GM18873 (cell line): ENCODE measurements at regions not wholly inside any gene's neighbourhood (a gene's known extent, or its start where the extent isn't known, plus 50 kb on each side); places are given as distances from the start of the nearest gene placed in this dataset.
"Not testable (repeated sequence)": the region's sequence is repeated elsewhere in the genome, so short reads cannot be mapped to it uniquely, and the experiment has no call there.

Source experiments
- ATAC-seq: cut with Tn5 transposase; IDR thresholded peaks from one replicate; pipeline ENCODE4 v1.9.1; 2021; ENCODE audit warnings: mild to moderate bottlenecking, moderate library complexity, moderate number of reproducible peaks; ENCODE audit not compliant: unreplicated experiment, low FRiP score

- ATAC-seq: no peak
Measured at GRCh38 chr2:186164325-186164724, 321.7 kb upstream of the ZC3H15 start.

- ATAC-seq: no peak
Measured at GRCh38 chr2:186170693-186171092, 315.4 kb upstream of the ZC3H15 start.

GRCh38 chr2:186181625-186182024 lies 304.4 kb upstream of the ZC3H15 start:
- ATAC-seq: no peak

GRCh38 chr2:186182366-186182765 lies 303.7 kb upstream of the ZC3H15 start:
- not testable (repeated sequence) for ATAC-seq

- no peak for ATAC-seq
Measured at GRCh38 chr2:186183406-186183805, 302.7 kb upstream of the ZC3H15 start.

GRCh38 chr2:186187854-186188253 lies 298.2 kb upstream of the ZC3H15 start:
- no peak for ATAC-seq

GRCh38 chr2:186189816-186190215 lies 296.2 kb upstream of the ZC3H15 start:
- no peak for ATAC-seq

GRCh38 chr2:186195696-186196095 lies 290.4 kb upstream of the ZC3H15 start:
- ATAC-seq: no peak

GRCh38 chr2:186197955-186198354 lies 288.1 kb upstream of the ZC3H15 start:
- ATAC-seq: no peak

- no peak for ATAC-seq
Measured at GRCh38 chr2:186199029-186199428, 287.0 kb upstream of the ZC3H15 start.

- no peak for ATAC-seq
Measured at GRCh38 chr2:186201371-186201770, 284.7 kb upstream of the ZC3H15 start.

- peak; percentile 58 for ATAC-seq
Measured at GRCh38 chr2:186205254-186205911, 280.7 kb upstream of the ZC3H15 start.

GRCh38 chr2:186209532-186209931 lies 276.5 kb upstream of the ZC3H15 start:
- ATAC-seq: no peak

GRCh38 chr2:186220409-186220808 lies 265.7 kb upstream of the ZC3H15 start:
- ATAC-seq: no peak

- no peak for ATAC-seq
Measured at GRCh38 chr2:186229265-186229664, 256.8 kb upstream of the ZC3H15 start.

GRCh38 chr2:186241874-186242273 lies 244.2 kb upstream of the ZC3H15 start:
- ATAC-seq: no peak

GRCh38 chr2:186254759-186255158 lies 231.3 kb upstream of the ZC3H15 start:
- ATAC-seq: no peak

- ATAC-seq: no peak
Measured at GRCh38 chr2:186255823-186256222, 230.2 kb upstream of the ZC3H15 start.

- no peak for ATAC-seq
Measured at GRCh38 chr2:186256540-186256939, 229.5 kb upstream of the ZC3H15 start.

GRCh38 chr2:186263673-186264250 lies 222.3 kb upstream of the ZC3H15 start:
- ATAC-seq: no peak

- ATAC-seq: no peak
Measured at GRCh38 chr2:186269536-186269935, 216.5 kb upstream of the ZC3H15 start.

GRCh38 chr2:186273953-186274352 lies 212.1 kb upstream of the ZC3H15 start:
- ATAC-seq: no peak
